Progenitor cell of endocrine pancreas (in vitro differentiated cells): ENCODE measurements at regions not wholly inside any gene's neighbourhood (a gene's known extent, or its start where the extent isn't known, plus 50 kb on each side); places are given as distances from the start of the nearest gene placed in this dataset.

Experiments used
- DNase-seq: peaks from one replicate; pipeline ENCODE4 v3.0.0; 2021; ENCODE audit warnings: low spot score; ENCODE audit not compliant: unreplicated experiment
- H3K27ac Mint-ChIP-seq: 2 replicates; pipeline ENCODE4 v1.8.0; 2021; ENCODE audit warnings: mild to moderate bottlenecking, moderate library complexity, mixed read lengths
- H3K27me3 Mint-ChIP-seq: 2 replicates; pipeline ENCODE4 v1.8.0; 2021; ENCODE audit warnings: mixed read lengths
- H3K36me3 Mint-ChIP-seq: 2 replicates; pipeline ENCODE4 v1.8.0; 2022; ENCODE audit warnings: mixed read lengths; ENCODE audit not compliant: insufficient read depth
- H3K4me1 Mint-ChIP-seq: 2 replicates; pipeline ENCODE4 v1.8.0; 2021; ENCODE audit warnings: low read depth, mixed read lengths
- H3K4me3 Mint-ChIP-seq: 2 replicates; pipeline ENCODE4 v1.8.0; 2021; ENCODE audit warnings: low read depth, mild to moderate bottlenecking, moderate library complexity, mixed read lengths
- H3K9me3 Mint-ChIP-seq: 2 replicates; pipeline ENCODE4 v1.8.0; 2021; ENCODE audit warnings: low read depth, mixed read lengths
- CTCF ChIP-seq: fragments of 200-600 bp; sonication (generic); IDR thresholded peaks from one replicate; pipeline ENCODE4 v1.5.0; 2021; ENCODE audit warnings: antibody characterized with exemption, mild to moderate bottlenecking; ENCODE audit not compliant: unreplicated experiment

GRCh38 chr1:168905633-168906032 lies 176.6 kb upstream of the DPT start:
- TF ChIP-seq CTCF = no peak
- no peak for DNase-seq
- no peaks in the 10 kb centered on the region for H3K27me3 Mint-ChIP-seq
- H3K36me3 Mint-ChIP-seq = no peaks in the 10 kb centered on the region
- H3K4me3 Mint-ChIP-seq = no peak overlapping the region
- no peaks in the 10 kb centered on the region for H3K9me3 Mint-ChIP-seq
- no peak overlapping the region for H3K27ac Mint-ChIP-seq
- peaks cover 12% of the 10 kb centered on the region for H3K4me1 Mint-ChIP-seq

- H3K9me3 Mint-ChIP-seq = no peaks in the 10 kb centered on the region
Measured at GRCh38 chr1:168906367-168906766, 177.4 kb upstream of the DPT start.

GRCh38 chr1:168907053-168907452 lies 178.0 kb upstream of the DPT start:
- Mint-ChIP-seq H3K9me3 (no peaks in the 10 kb centered on the region), H3K27ac (no peak overlapping the region), H3K4me1 (peaks cover 12% of the 10 kb centered on the region), H3K36me3 (no peaks in the 10 kb centered on the region), H3K4me3 (no peak overlapping the region), H3K27me3 (no peaks in the 10 kb centered on the region)
- no peak for DNase-seq
- no peak for TF ChIP-seq CTCF

More at GRCh38 chr1:168906367-168906766, 177.4 kb upstream of the DPT start:
- Mint-ChIP-seq H3K27me3 (no peaks in the 10 kb centered on the region), H3K36me3 (no peaks in the 10 kb centered on the region), H3K4me3 (no peak overlapping the region), H3K4me1 (peaks cover 12% of the 10 kb centered on the region), H3K27ac (no peak overlapping the region)
- no peak for DNase-seq
- no peak for TF ChIP-seq CTCF

- DNase-seq = no peak
- H3K4me1 Mint-ChIP-seq = peaks cover 12% of the 10 kb centered on the region
- no peaks in the 10 kb centered on the region for H3K9me3 Mint-ChIP-seq
- H3K27ac Mint-ChIP-seq = no peak overlapping the region
- no peak overlapping the region for H3K4me3 Mint-ChIP-seq
- TF ChIP-seq CTCF = no peak
- H3K36me3 Mint-ChIP-seq = no peaks in the 10 kb centered on the region
- no peaks in the 10 kb centered on the region for H3K27me3 Mint-ChIP-seq
Measured at GRCh38 chr1:168907786-168908348, 178.9 kb upstream of the DPT start.

- Mint-ChIP-seq H3K27ac (no peak overlapping the region), H3K9me3 (no peaks in the 10 kb centered on the region), H3K27me3 (no peaks in the 10 kb centered on the region), H3K36me3 (no peaks in the 10 kb centered on the region), H3K4me3 (no peak overlapping the region), H3K4me1 (peaks cover 12% of the 10 kb centered on the region)
- no peak for DNase-seq
- TF ChIP-seq CTCF = no peak
Measured at GRCh38 chr1:168910403-168910802, 181.4 kb upstream of the DPT start.
